HepG2 (cell line): ENCODE measurements at regions not wholly inside any gene's neighbourhood (a gene's known extent, or its start where the extent isn't known, plus 50 kb on each side); places are given as distances from the start of the nearest gene placed in this dataset.

Experiments used
- ATAC-seq: fragments of 200-7000 bp; cut with Tn5 transposase; 3 replicates; pipeline ENCODE4 v1.9.1; 2020; ENCODE audit warnings: mild to moderate bottlenecking, moderate library complexity
- BruUV-seq: library from RNA; stranded (reverse); fragments of 400-500 nt; replicated peaks from 2 replicates; lab custom pipeline; 2021; lab: Mats Ljungman, UMichigan
- CTCF ChIA-PET: fragments of 300-600 bp; formaldehyde crosslinking; extraction: SDS; loops from one replicate; lab custom pipeline; 2021; ENCODE audit warnings: low total read pairs, inconsistent platforms, low intra/inter-chr PET ratio; lab: Yijun Ruan, JAX
- POLR2A ChIA-PET: fragments of 350-600 bp; sonication (Branson Sonifier 250); formaldehyde crosslinking; loops from one replicate; lab custom pipeline; 2020; ENCODE audit warnings: antibody characterized with exemption, inconsistent platforms; lab: Yijun Ruan, JAX
- DNase-seq: peaks from one replicate; pipeline ENCODE4 v3.0.0-alpha.2; 2015; ENCODE audit warnings: low spot score
- FAIRE-seq: peaks from 3 replicates; lab custom pipeline; 2011; peaks lifted over from hg19 to GRCh38; lab: Jason Lieb, UNC
- H2AFZ ChIP-seq: one replicate; pipeline ENCODE4 v1.6.1; 2011; ENCODE audit warnings: low read length, inconsistent platforms
- H3K27ac ChIP-seq: fragments of 300-600 bp; 3 replicates; pipeline ENCODE4 v1.8.0; 2011; ENCODE audit warnings: mixed run types, mild to moderate bottlenecking, mixed read lengths, low read length, inconsistent platforms; ENCODE audit not compliant: insufficient read depth; ENCODE audit errors: extremely low read length
- H3K27me3 ChIP-seq, 2 experiments: fragments of 200-600 bp in 1 of 2; 2 replicates in 1 of 2; 3 replicates in 1 of 2; pipeline versions ENCODE4 v1.6.0 to v1.8.0; 2011; ENCODE audit warnings: low read length in 2 of 2, mild to moderate bottlenecking in 2 of 2, moderate library complexity in 2 of 2, inconsistent platforms in 1 of 2; ENCODE audit not compliant: insufficient read depth in 2 of 2, control insufficient read depth in 1 of 2
- H3K36me3 ChIP-seq, 2 experiments: fragments of 200-600 bp in 1 of 2; replicated peaks in 1 of 2; 2 replicates in 1 of 2; 3 replicates in 1 of 2; pipeline versions ENCODE4 v1.5.1 to v1.8.0; 2011; ENCODE audit warnings: low read length in 2 of 2, inconsistent platforms in 1 of 2; ENCODE audit not compliant: insufficient read depth in 2 of 2, control insufficient read depth in 1 of 2
- H3K4me1 ChIP-seq: 2 replicates; pipeline ENCODE4 v1.5.1; 2012; ENCODE audit warnings: low read length, inconsistent platforms; ENCODE audit not compliant: insufficient read depth
- H3K4me2 ChIP-seq: 2 replicates; pipeline ENCODE4 v1.6.0; 2011; ENCODE audit warnings: low read depth, low read length, inconsistent platforms
- H3K4me3 ChIP-seq, 3 experiments: fragments of 200-600 bp in 1 of 3; sonication (generic), shearing (Covaris generic) in 1 of 3; replicated peaks in 1 of 3; 2 replicates each; pipeline ENCODE4 v1.5.1; 2011 to 2016; ENCODE audit warnings: low read length in 3 of 3, inconsistent platforms in 2 of 3, low read depth in 2 of 3, mild to moderate bottlenecking in 2 of 3, control low read depth in 1 of 3, mixed read lengths in 1 of 3; ENCODE audit not compliant: insufficient read depth in 1 of 3
- H3K79me2 ChIP-seq: one replicate; pipeline ENCODE4 v1.6.1; 2011; ENCODE audit warnings: low read length, inconsistent platforms; ENCODE audit not compliant: insufficient read depth
- H3K9ac ChIP-seq: 2 replicates; pipeline ENCODE4 v1.6.0; 2011; ENCODE audit warnings: mild to moderate bottlenecking, low read depth, low read length, inconsistent platforms; ENCODE audit not compliant: insufficient read depth
- H3K9me3 ChIP-seq: 2 replicates; pipeline ENCODE4 v1.5.1; 2012; ENCODE audit warnings: mild to moderate bottlenecking, low read length
- H4K20me1 ChIP-seq: 2 replicates; pipeline ENCODE4 v1.6.0; 2011; ENCODE audit warnings: inconsistent platforms, mild to moderate bottlenecking, low read length, moderate library complexity; ENCODE audit not compliant: insufficient read depth
- MAFF ChIP-seq: IDR thresholded peaks from 2 replicates; pipeline ENCODE4 v1.6.1; 2011; ENCODE audit warnings: low read depth, low read length, improper control_type of control experiment
- MAFK ChIP-seq, 2 experiments: IDR thresholded peaks in 1 of 2; conservative IDR thresholded peaks in 1 of 2; 2 replicates each; pipeline ENCODE4 v1.6.1; 2011; ENCODE audit warnings: improper control_type of control experiment in 2 of 2, low read length in 2 of 2
- NR2C2 ChIP-seq: sonication (generic); formaldehyde crosslinking; IDR thresholded peaks from 2 replicates; pipeline ENCODE4 v1.4.0; 2020; ENCODE audit warnings: missing genetic modification reagents, mild to moderate bottlenecking, moderate library complexity, borderline replicate concordance
- WGBS: methylation state at CpG from one replicate; pipeline ENCODE4 v1.1.6; 2017; ENCODE audit warnings: low lambda C conversion rate; 5-methylcytosine and 5-hydroxymethylcytosine counted together
- in situ Hi-C: cut with HindIII; loops from 2 replicates; pipeline ENCODE4 v1.10.0; 2017; ENCODE audit warnings: low pct_unique_long_range_greater_than_20kb; ENCODE audit not compliant: extremely low pct_ligation_motif_present
- intact Hi-C: fragments of 100-400 bp; cut with micrococcal nuclease; formaldehyde crosslinking; loops from one replicate; pipeline ENCODE4 v1.10.0; 2022; ENCODE audit not compliant: unreplicated experiment
- TF ChIP-seq, protein P1 (sequence below): IDR thresholded peaks from 2 replicates; pipeline ENCODE4 v1.6.1; 2016; ENCODE audit warnings: missing compliant biosample characterization, missing genetic modification reagents, borderline replicate concordance

- Histone ChIP-seq H3K27ac (no peak overlapping the region), H3K4me1 (no peaks in the 10 kb centered on the region), H3K9ac (no peak overlapping the region), H2AFZ (no peak overlapping the region), H3K4me3 (no peak overlapping the region), H4K20me1 (no peaks in the 10 kb centered on the region), H3K9me3 (no peaks in the 10 kb centered on the region), H3K36me3 (no peaks in the 10 kb centered on the region), H3K4me2 (no peak overlapping the region), H3K27me3 (no peaks in the 10 kb centered on the region; a peak in 1 of 5 replicates), H3K79me2 (no peaks in the 10 kb centered on the region)
- ATAC-seq (no peak), FAIRE-seq (no peak), DNase-seq (no peak)
- in situ Hi-C loops, result no loop called here
- BruUV-seq, result no TSS peak
- WGBS, result under 1% methylated on average over 6 of the region's 6 CpGs
- TF ChIP-seq MAFF (peak; percentile 77), MAFK (conservative IDR thresholded peaks at IDR 0.05 in 1 of 2, IDR thresholded peaks at IDR 0.05 in 1 of 2; ENCODE audit: low read length in 2 of 2) (peak; percentile 66 to 77; a peak in 3 of 4 replicates)
- TF ChIP-seq, protein P1, sequence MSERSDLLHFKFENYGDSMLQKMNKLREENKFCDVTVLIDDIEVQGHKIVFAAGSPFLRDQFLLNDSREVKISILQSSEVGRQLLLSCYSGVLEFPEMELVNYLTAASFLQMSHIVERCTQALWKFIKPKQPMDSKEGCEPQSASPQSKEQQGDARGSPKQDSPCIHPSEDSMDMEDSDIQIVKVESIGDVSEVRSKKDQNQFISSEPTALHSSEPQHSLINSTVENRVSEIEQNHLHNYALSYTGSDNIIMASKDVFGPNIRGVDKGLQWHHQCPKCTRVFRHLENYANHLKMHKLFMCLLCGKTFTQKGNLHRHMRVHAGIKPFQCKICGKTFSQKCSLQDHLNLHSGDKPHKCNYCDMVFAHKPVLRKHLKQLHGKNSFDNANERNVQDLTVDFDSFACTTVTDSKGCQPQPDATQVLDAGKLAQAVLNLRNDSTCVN (CRISPR knock-in tag), result no peak
- ChIA-PET POLR2A (no interaction called here), CTCF (no interaction called here)
- intact Hi-C loops, result no loop called here
Observed at GRCh38 chr3:102574355-102574754, 139.5 kb downstream of the ZPLD1 start.

GRCh38 chr3:102576651-102577050, 141.8 kb downstream of the ZPLD1 start:
- in situ Hi-C loops, result no loop called here
- TF ChIP-seq NR2C2 (CRISPR knock-in tag), result no peak
- intact Hi-C loops, result no loop called here

More at GRCh38 chr3:102576651-102577050, 141.8 kb downstream of the ZPLD1 start:
- DNase-seq (no peak), ATAC-seq (no peak), FAIRE-seq (no peak)
- H2AFZ ChIP-seq, result no peak overlapping the region
- H3K4me1 ChIP-seq, result no peaks in the 10 kb centered on the region
- H3K36me3 ChIP-seq, result no peaks in the 10 kb centered on the region
- 0% methylated on average over 1 of the region's 1 CpG for WGBS
- H3K4me3 ChIP-seq, result no peak overlapping the region
- no peaks in the 10 kb centered on the region for H4K20me1 ChIP-seq
- no peak overlapping the region for H3K4me2 ChIP-seq
- no peak overlapping the region for H3K27ac ChIP-seq
- H3K9ac ChIP-seq, result no peak overlapping the region
- H3K27me3 ChIP-seq, result no peaks in the 10 kb centered on the region
- no peaks in the 10 kb centered on the region for H3K9me3 ChIP-seq
- BruUV-seq, result no TSS peak
- CTCF ChIA-PET, result no interaction called here
- POLR2A ChIA-PET, result no interaction called here
- H3K79me2 ChIP-seq, result no peaks in the 10 kb centered on the region
